ENCODE measurements at regions not wholly inside any gene's neighbourhood (a gene's known extent, or its start where the extent isn't known, plus 50 kb on each side); places are given as distances from the start of the nearest gene placed in this dataset.

DNA sequence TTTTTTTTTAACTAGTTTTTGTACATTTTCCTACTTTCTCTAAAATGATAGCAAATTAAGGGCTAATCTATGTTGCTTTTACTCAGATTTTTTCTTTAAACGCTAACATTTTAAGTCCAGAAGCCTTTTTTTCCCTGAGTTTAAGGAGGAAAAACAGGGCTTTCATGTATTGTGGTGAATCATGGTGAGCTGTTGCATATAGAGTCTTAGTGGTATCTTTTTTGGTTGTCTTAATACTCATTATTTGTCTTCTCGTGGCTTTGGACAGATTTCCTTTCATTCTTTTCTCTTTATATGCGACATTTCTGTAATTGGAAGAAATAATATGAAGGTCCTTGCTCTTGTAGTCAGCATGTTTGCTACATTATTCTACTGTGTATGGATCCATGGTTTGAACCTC lies 1015.6 kb downstream of the PLA2G4A start (continued):
- TF ChIP-seq, protein P1, sequence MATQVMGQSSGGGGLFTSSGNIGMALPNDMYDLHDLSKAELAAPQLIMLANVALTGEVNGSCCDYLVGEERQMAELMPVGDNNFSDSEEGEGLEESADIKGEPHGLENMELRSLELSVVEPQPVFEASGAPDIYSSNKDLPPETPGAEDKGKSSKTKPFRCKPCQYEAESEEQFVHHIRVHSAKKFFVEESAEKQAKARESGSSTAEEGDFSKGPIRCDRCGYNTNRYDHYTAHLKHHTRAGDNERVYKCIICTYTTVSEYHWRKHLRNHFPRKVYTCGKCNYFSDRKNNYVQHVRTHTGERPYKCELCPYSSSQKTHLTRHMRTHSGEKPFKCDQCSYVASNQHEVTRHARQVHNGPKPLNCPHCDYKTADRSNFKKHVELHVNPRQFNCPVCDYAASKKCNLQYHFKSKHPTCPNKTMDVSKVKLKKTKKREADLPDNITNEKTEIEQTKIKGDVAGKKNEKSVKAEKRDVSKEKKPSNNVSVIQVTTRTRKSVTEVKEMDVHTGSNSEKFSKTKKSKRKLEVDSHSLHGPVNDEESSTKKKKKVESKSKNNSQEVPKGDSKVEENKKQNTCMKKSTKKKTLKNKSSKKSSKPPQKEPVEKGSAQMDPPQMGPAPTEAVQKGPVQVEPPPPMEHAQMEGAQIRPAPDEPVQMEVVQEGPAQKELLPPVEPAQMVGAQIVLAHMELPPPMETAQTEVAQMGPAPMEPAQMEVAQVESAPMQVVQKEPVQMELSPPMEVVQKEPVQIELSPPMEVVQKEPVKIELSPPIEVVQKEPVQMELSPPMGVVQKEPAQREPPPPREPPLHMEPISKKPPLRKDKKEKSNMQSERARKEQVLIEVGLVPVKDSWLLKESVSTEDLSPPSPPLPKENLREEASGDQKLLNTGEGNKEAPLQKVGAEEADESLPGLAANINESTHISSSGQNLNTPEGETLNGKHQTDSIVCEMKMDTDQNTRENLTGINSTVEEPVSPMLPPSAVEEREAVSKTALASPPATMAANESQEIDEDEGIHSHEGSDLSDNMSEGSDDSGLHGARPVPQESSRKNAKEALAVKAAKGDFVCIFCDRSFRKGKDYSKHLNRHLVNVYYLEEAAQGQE (IDR thresholded peaks at IDR 0.05; ENCODE audit: unreplicated experiment) = no peak
- no peak for TF ChIP-seq NANOG (IDR thresholded peaks at IDR 0.05; ENCODE audit: borderline replicate concordance)

GRCh38 chr1:187847531-187847930 lies 1018.8 kb downstream of the PLA2G4A start:
- H3K36me3 ChIP-seq (ENCODE audit: insufficient read depth) = no peaks in the 10 kb centered on the region
- no peak overlapping the region for H3K4me3 ChIP-seq
- no peaks in the 10 kb centered on the region for H3K27me3 Mint-ChIP-seq (ENCODE audit: insufficient read depth, low read depth, poor library complexity)
- H4K20me1 ChIP-seq (replicated peaks; ENCODE audit: insufficient read depth) = no peaks in the 10 kb centered on the region
- H3K27ac ChIP-seq (ENCODE audit: low read depth) = no peak overlapping the region
- H3K4me3 Mint-ChIP-seq = no peak overlapping the region
- ATAC-seq (no peak), DNase-seq (ENCODE audit: low spot score) (no peak)
- no peak overlapping the region for H3K4me2 ChIP-seq
- H3K36me3 Mint-ChIP-seq (ENCODE audit: low read depth) = peaks cover 14% of the 10 kb centered on the region; the same call in 2 of the 3 replicates
- no peaks in the 10 kb centered on the region for H3F3A ChIP-seq (replicated peaks; ENCODE audit: low read depth)
- H3K4me1 Mint-ChIP-seq = no peaks in the 10 kb centered on the region
- no peak overlapping the region for H3K27ac Mint-ChIP-seq
- peaks cover 14% of the 10 kb centered on the region for H3K9me3 Mint-ChIP-seq
- no peaks in the 10 kb centered on the region for H3K27me3 ChIP-seq (ENCODE audit: insufficient read depth)
- H2AFZ ChIP-seq = no peak overlapping the region
- H3K4me1 ChIP-seq (ENCODE audit: insufficient read depth) = no peaks in the 10 kb centered on the region
- H3K79me2 ChIP-seq (replicated peaks; ENCODE audit: insufficient read depth) = no peaks in the 10 kb centered on the region
- H3K9me2 ChIP-seq (ENCODE audit: insufficient read depth) = no peaks in the 10 kb centered on the region
- TF ChIP-seq EZH2 (IDR thresholded peaks at IDR 0.05; ENCODE audit: low read depth, unreplicated experiment) (no peak), EZH2phosphoT487 (IDR thresholded peaks at IDR 0.05; ENCODE audit: unreplicated experiment) (no peak), CREB1 (CRISPR knock-in tag; IDR thresholded peaks at IDR 0.05; ENCODE audit: low read depth) (no peak), ZNF331 (CRISPR knock-in tag; IDR thresholded peaks at IDR 0.05; ENCODE audit: low read depth) (no peak), ZNF462 (CRISPR knock-in tag; IDR thresholded peaks at IDR 0.05) (no peak)
- TF ChIP-seq, protein P2, sequence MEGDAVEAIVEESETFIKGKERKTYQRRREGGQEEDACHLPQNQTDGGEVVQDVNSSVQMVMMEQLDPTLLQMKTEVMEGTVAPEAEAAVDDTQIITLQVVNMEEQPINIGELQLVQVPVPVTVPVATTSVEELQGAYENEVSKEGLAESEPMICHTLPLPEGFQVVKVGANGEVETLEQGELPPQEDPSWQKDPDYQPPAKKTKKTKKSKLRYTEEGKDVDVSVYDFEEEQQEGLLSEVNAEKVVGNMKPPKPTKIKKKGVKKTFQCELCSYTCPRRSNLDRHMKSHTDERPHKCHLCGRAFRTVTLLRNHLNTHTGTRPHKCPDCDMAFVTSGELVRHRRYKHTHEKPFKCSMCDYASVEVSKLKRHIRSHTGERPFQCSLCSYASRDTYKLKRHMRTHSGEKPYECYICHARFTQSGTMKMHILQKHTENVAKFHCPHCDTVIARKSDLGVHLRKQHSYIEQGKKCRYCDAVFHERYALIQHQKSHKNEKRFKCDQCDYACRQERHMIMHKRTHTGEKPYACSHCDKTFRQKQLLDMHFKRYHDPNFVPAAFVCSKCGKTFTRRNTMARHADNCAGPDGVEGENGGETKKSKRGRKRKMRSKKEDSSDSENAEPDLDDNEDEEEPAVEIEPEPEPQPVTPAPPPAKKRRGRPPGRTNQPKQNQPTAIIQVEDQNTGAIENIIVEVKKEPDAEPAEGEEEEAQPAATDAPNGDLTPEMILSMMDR (conservative IDR thresholded peaks at IDR 0.05; ENCODE audit: low read depth in 2 of 2) = no peak
- TF ChIP-seq, protein P1 (IDR thresholded peaks at IDR 0.05; ENCODE audit: unreplicated experiment) = no peak

All from GM23338 (cell line).